GM12872 (cell line): ENCODE measurements at regions not wholly inside any gene's neighbourhood (a gene's known extent, or its start where the extent isn't known, plus 50 kb on each side); places are given as distances from the start of the nearest gene placed in this dataset.

Source experiments
- CTCF ChIP-seq: IDR thresholded peaks from 3 replicates; pipeline ENCODE4 v1.5.1; 2011; ENCODE audit warnings: low read depth, mild to moderate bottlenecking, low read length, moderate library complexity; ENCODE audit not compliant: insufficient read depth

GRCh38 chr7:46424934-46425333, 503.9 kb upstream of the IGFBP3 start:
- no peak for TF ChIP-seq CTCF

- TF ChIP-seq CTCF: no peak
These were observed 500.6 kb upstream of the IGFBP3 start for GRCh38 chr7:46421441-46422230.

- no peak for TF ChIP-seq CTCF
These were observed 493.9 kb upstream of the IGFBP3 start for GRCh38 chr7:46414946-46415345.

GRCh38 chr7:46411236-46411635, 490.2 kb upstream of the IGFBP3 start:
- no peak for TF ChIP-seq CTCF

- no peak for TF ChIP-seq CTCF
These were observed 486.1 kb upstream of the IGFBP3 start for GRCh38 chr7:46407125-46407524.

- no peak for TF ChIP-seq CTCF
These were observed 476.5 kb upstream of the IGFBP3 start for GRCh38 chr7:46397591-46397990.

GRCh38 chr7:46396481-46396880, 475.4 kb upstream of the IGFBP3 start:
- TF ChIP-seq CTCF: no peak
